DMS53 treated with DMSO at 0.1 percent for 48 hours (cell line): ENCODE measurements at regions not wholly inside any gene's neighbourhood (a gene's known extent, or its start where the extent isn't known, plus 50 kb on each side); places are given as distances from the start of the nearest gene placed in this dataset.

Experiments
- DNase-seq: peaks from one replicate; lab custom pipeline; 2025; ENCODE audit not compliant: unreplicated experiment; lab: John Stamatoyannopoulos, UW

GRCh38 chr10:3229815-3230214 is 57.2 kb upstream of the PITRM1 start:
- no peak for DNase-seq

- DNase-seq: no peak
Observed at GRCh38 chr10:3228629-3228945, 56.0 kb upstream of the PITRM1 start.

- no peak for DNase-seq
Observed at GRCh38 chr10:3226960-3227744, 54.6 kb upstream of the PITRM1 start.

DNA sequence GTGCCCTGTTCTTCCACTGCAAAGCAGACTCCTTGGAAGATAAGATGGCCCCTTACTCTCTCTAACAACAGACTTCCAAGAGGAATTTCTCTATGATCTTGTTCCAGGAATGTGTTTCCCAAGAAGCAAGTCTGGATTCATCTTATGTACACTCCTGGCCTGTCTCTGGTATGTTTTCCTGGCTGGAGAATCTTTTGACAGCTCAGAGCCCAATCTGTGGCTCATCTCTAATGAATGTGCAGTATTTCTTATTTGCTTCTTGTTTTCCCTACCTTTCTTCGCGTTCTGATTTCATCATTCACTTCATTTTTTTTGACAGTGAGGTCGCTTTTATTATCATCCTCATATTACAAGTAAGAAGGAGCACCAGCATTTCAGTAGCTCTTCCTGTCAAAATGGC is 53.0 kb upstream of the PITRM1 start:
- DNase-seq: no peak

DNA sequence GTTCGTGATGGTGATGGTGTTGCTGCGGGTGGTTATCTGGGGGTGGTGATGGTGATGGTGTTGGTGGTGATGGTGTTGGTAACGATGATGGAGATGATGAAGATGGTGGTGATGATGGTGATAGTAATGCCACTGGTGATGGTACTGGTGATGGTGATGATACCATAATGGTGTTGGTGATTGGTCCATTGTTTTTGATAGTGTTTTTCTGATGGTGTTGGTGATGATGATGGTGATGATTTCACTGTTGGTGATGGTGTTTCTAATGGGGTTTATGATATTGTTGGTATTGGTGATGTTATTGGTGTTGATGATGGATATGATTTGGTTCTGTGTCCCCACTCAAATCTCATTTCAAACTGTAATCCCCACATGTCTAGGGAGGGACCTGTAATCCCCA is 51.7 kb upstream of the PITRM1 start:
- DNase-seq: no peak

DNA sequence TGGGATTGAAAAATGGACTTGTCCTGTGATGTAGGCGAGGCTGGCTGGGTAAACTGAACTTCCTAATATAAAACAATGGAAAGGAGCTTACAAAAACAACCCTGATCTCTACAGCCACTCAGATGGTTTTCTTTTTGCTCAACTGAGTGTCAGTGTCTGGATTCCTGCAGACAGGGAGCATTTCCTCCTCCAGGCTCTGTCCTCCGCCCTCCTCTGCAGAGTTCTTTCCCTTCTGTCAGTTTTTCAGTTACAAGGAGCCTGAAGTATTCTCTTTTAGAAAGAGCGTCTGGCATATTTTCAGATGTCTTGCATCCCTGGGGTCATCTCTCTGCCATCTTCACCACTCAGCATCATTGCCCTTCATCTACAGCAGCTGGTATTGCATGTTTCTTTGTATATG is 50.0 kb upstream of the PITRM1 start:
- no peak for DNase-seq
